CD4-positive, alpha-beta memory T cell (primary cell): ENCODE measurements at regions not wholly inside any gene's neighbourhood (a gene's known extent, or its start where the extent isn't known, plus 50 kb on each side); places are given as distances from the start of the nearest gene placed in this dataset.
"Not testable (repeated sequence)": the region's sequence is repeated elsewhere in the genome, so short reads cannot be mapped to it uniquely, and the experiment has no call there.

Experiments used
- CTCF ChIA-PET: fragments of 350-600 bp; sonication (Branson Sonifier 250); formaldehyde crosslinking; loops from one replicate; lab custom pipeline; 2021; ENCODE audit warnings: inconsistent platforms; ENCODE audit not compliant: partially characterized antibody; lab: Charles Lee
- POLR2A ChIA-PET: fragments of 350-600 bp; sonication (Branson Sonifier 250); formaldehyde crosslinking; loops from one replicate; lab custom pipeline; 2021; ENCODE audit not compliant: partially characterized antibody; lab: Charles Lee
- DNase-seq, 5 donors: peaks; one replicate each; pipeline versions ENCODE4 v3.0.0 to v3.0.0-alpha.2; 2020 to 2022; ENCODE audit warnings: mixed read lengths in 1 of 5
- H3K27ac ChIP-seq: one replicate; pipeline ENCODE4 v1.7.0; 2013; ENCODE audit warnings: low read depth, low read length
- H3K27me3 ChIP-seq: 2 replicates; pipeline ENCODE4 v1.7.0; 2013; ENCODE audit warnings: mild to moderate bottlenecking, low read length, moderate library complexity; ENCODE audit not compliant: insufficient read depth
- H3K36me3 ChIP-seq: 2 replicates; pipeline ENCODE4 v1.7.0; 2013; ENCODE audit warnings: mild to moderate bottlenecking, low read length, moderate library complexity; ENCODE audit not compliant: insufficient read depth
- H3K4me1 ChIP-seq: 2 replicates; pipeline ENCODE4 v1.7.0; 2013; ENCODE audit warnings: mild to moderate bottlenecking, low read length, moderate library complexity; ENCODE audit not compliant: insufficient read depth
- H3K4me3 ChIP-seq, 2 donors: one replicate each; pipeline ENCODE4 v1.7.0; 2013; ENCODE audit warnings: low read length in 2 of 2, mild to moderate bottlenecking in 1 of 2
- H3K9me3 ChIP-seq, 2 donors: one replicate each; pipeline ENCODE4 v1.7.0; 2013; ENCODE audit warnings: low read length in 2 of 2, control low read depth in 1 of 2; ENCODE audit not compliant: control insufficient read depth in 1 of 2
- H3K27ac Mint-ChIP-seq, 7 donors: one replicate each; pipeline ENCODE4 v1.8.0; 2020 to 2021; ENCODE audit warnings: mixed read lengths in 7 of 7, mild to moderate bottlenecking in 6 of 7, inconsistent platforms in 3 of 7, moderate library complexity in 3 of 7
- H3K27me3 Mint-ChIP-seq, 2 donors: one replicate each; pipeline ENCODE4 v1.8.0; 2020 to 2021; ENCODE audit warnings: mixed read lengths in 2 of 2
- H3K36me3 Mint-ChIP-seq, 2 donors: one replicate each; pipeline ENCODE4 v1.8.0; 2020 to 2021; ENCODE audit warnings: mixed read lengths in 2 of 2, inconsistent platforms in 1 of 2, mild to moderate bottlenecking in 1 of 2
- H3K4me1 Mint-ChIP-seq, 4 donors: one replicate each; pipeline ENCODE4 v1.8.0; 2020 to 2021; ENCODE audit warnings: mixed read lengths in 4 of 4, mild to moderate bottlenecking in 1 of 4
- H3K4me3 Mint-ChIP-seq, 8 donors: one replicate each; pipeline ENCODE4 v1.8.0; 2020 to 2021; ENCODE audit warnings: mixed read lengths in 8 of 8, mild to moderate bottlenecking in 7 of 8, moderate library complexity in 6 of 8, inconsistent platforms in 3 of 8
- H3K9me3 Mint-ChIP-seq, 8 donors: one replicate each; pipeline ENCODE4 v1.8.0; 2020 to 2021; ENCODE audit warnings: mixed read lengths in 8 of 8, mild to moderate bottlenecking in 5 of 8, inconsistent platforms in 3 of 8, moderate library complexity in 1 of 8
- intact Hi-C: fragments of 100-400 bp; cut with micrococcal nuclease; formaldehyde crosslinking; loops from one replicate; pipeline ENCODE4 v1.15.1; 2023

GRCh38 chr21:10123508-10123885, 397.9 kb upstream of the TPTE start:
- H3K27ac Mint-ChIP-seq, DNase-seq, H3K27ac ChIP-seq, intact Hi-C loops, H3K4me3 ChIP-seq, H3K4me1 ChIP-seq, H3K36me3 ChIP-seq, POLR2A ChIA-PET, H3K36me3 Mint-ChIP-seq, CTCF ChIA-PET, H3K4me1 Mint-ChIP-seq, H3K27me3 Mint-ChIP-seq, H3K27me3 ChIP-seq, H3K4me3 Mint-ChIP-seq, H3K9me3 ChIP-seq: not testable (repeated sequence)
- peaks cover 0 to 17% (median 3%) of the 10 kb centered on the region in 8 donors for H3K9me3 Mint-ChIP-seq

- intact Hi-C loops, H3K4me1 ChIP-seq, H3K27me3 ChIP-seq, H3K27me3 Mint-ChIP-seq, H3K4me3 ChIP-seq, H3K27ac ChIP-seq, H3K36me3 Mint-ChIP-seq, POLR2A ChIA-PET, H3K9me3 ChIP-seq, CTCF ChIA-PET, H3K36me3 ChIP-seq, H3K4me3 Mint-ChIP-seq, H3K27ac Mint-ChIP-seq, H3K4me1 Mint-ChIP-seq, H3K9me3 Mint-ChIP-seq, DNase-seq: not testable (repeated sequence)
Measured at GRCh38 chr21:10125616-10126015, 395.8 kb upstream of the TPTE start.

GRCh38 chr21:10134119-10134518, 387.3 kb upstream of the TPTE start:
- H3K9me3 ChIP-seq, H3K27ac Mint-ChIP-seq, H3K9me3 Mint-ChIP-seq, H3K27me3 ChIP-seq, CTCF ChIA-PET, H3K4me1 Mint-ChIP-seq, H3K27me3 Mint-ChIP-seq, POLR2A ChIA-PET, H3K36me3 Mint-ChIP-seq, H3K4me1 ChIP-seq, H3K4me3 Mint-ChIP-seq, intact Hi-C loops, H3K4me3 ChIP-seq, H3K36me3 ChIP-seq, H3K27ac ChIP-seq: not testable (repeated sequence)
- DNase-seq: peak in 1 of 5 donors; percentile 31

GRCh38 chr21:10135879-10136278, 385.5 kb upstream of the TPTE start:
- H3K27me3 ChIP-seq, H3K36me3 Mint-ChIP-seq, H3K9me3 ChIP-seq, intact Hi-C loops, H3K36me3 ChIP-seq, H3K4me3 ChIP-seq, H3K27ac ChIP-seq, H3K27me3 Mint-ChIP-seq, H3K27ac Mint-ChIP-seq, H3K9me3 Mint-ChIP-seq, POLR2A ChIA-PET, H3K4me1 ChIP-seq, H3K4me3 Mint-ChIP-seq, CTCF ChIA-PET, H3K4me1 Mint-ChIP-seq, DNase-seq: not testable (repeated sequence)

- H3K4me3 ChIP-seq, DNase-seq, H3K27ac Mint-ChIP-seq, H3K9me3 ChIP-seq, H3K27me3 Mint-ChIP-seq, H3K4me3 Mint-ChIP-seq, H3K36me3 ChIP-seq, H3K36me3 Mint-ChIP-seq, H3K27ac ChIP-seq, H3K9me3 Mint-ChIP-seq, H3K4me1 Mint-ChIP-seq, H3K4me1 ChIP-seq, H3K27me3 ChIP-seq, intact Hi-C loops, POLR2A ChIA-PET, CTCF ChIA-PET: not testable (repeated sequence)
Measured at GRCh38 chr21:10154178-10154577, 367.2 kb upstream of the TPTE start.
